ENCODE measurements at regions not wholly inside any gene's neighbourhood (a gene's known extent, or its start where the extent isn't known, plus 50 kb on each side); places are given as distances from the start of the nearest gene placed in this dataset.

- TF ChIP-seq CTCF (IDR thresholded peaks at IDR 0.05; ENCODE audit: insufficient read depth, low read length, poor library complexity, severe bottlenecking): no peak
- TF ChIP-seq EZH2phosphoT487 (conservative IDR thresholded peaks at IDR 0.05; ENCODE audit: low read length): no peak
These were observed 354.2 kb upstream of the ATP2B1 start for GRCh38 chr12:90062799-90063198.
